ENCODE measurements at regions not wholly inside any gene's neighbourhood (a gene's known extent, or its start where the extent isn't known, plus 50 kb on each side); places are given as distances from the start of the nearest gene placed in this dataset.

GRCh38 chr6:137685798-137686375, 181.2 kb upstream of the TNFAIP3 start:
- no peak overlapping the region for H3K4me3 ChIP-seq
- ATAC-seq, result no peak
- H3K9me3 ChIP-seq, result no peaks in the 10 kb centered on the region
- no peaks in the 10 kb centered on the region for H3K36me3 ChIP-seq
- no peak for TF ChIP-seq CTCF (IDR thresholded peaks at IDR 0.05)
- H3K27ac ChIP-seq, result no peak overlapping the region
- no peaks in the 10 kb centered on the region for H3K4me1 ChIP-seq
- no peaks in the 10 kb centered on the region for H3K27me3 ChIP-seq (ENCODE audit: low read depth)
- no peak for DNase-seq
- intact Hi-C loops (cut with DNase I), result no loop called here

- Histone ChIP-seq H3K36me3 (no peaks in the 10 kb centered on the region), H3K4me3 (no peak overlapping the region), H3K4me1 (no peaks in the 10 kb centered on the region), H3K9me3 (no peaks in the 10 kb centered on the region), H3K27ac (no peak overlapping the region), H3K27me3 (ENCODE audit: low read depth) (no peaks in the 10 kb centered on the region)
- intact Hi-C loops (cut with DNase I), result no loop called here
- no peak for TF ChIP-seq CTCF (IDR thresholded peaks at IDR 0.05)
- DNase-seq, result no peak
- peak in 1 of 2 donors; percentile 24 for ATAC-seq
Measured at GRCh38 chr6:137687818-137688217, 179.2 kb upstream of the TNFAIP3 start.

- Histone ChIP-seq H3K27me3 (ENCODE audit: low read depth) (no peaks in the 10 kb centered on the region), H3K36me3 (no peaks in the 10 kb centered on the region), H3K27ac (no peak overlapping the region), H3K4me1 (no peaks in the 10 kb centered on the region), H3K4me3 (no peak overlapping the region), H3K9me3 (no peaks in the 10 kb centered on the region)
- intact Hi-C loops (cut with DNase I), result no loop called here
- no peak for DNase-seq
- peak in 1 of 2 donors; percentile 9 for ATAC-seq
- no peak for TF ChIP-seq CTCF (IDR thresholded peaks at IDR 0.05)
Measured at GRCh38 chr6:137688230-137688971, 178.7 kb upstream of the TNFAIP3 start.

DNA sequence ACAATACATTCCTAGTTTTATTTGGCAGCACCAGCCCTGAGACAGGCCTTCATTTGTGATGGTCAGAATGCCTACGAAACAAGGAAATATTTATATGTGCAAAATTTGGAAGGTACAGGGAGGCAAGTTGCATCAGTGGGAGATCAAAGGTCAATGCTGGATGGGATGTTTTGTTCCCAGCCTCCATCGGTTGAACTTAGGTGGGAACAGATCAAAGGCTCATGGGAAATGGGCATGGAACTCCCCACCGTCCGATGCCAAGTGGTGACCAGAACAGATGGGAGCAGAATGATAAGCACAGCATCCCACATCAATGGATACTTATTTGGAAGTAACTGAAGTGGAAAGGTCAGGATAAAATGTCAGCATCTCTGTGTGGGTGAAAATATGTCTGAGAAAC, 177.7 kb upstream of the TNFAIP3 start:
- Histone ChIP-seq H3K27ac (no peak overlapping the region), H3K9me3 (no peaks in the 10 kb centered on the region), H3K27me3 (ENCODE audit: low read depth) (no peaks in the 10 kb centered on the region), H3K36me3 (no peaks in the 10 kb centered on the region), H3K4me3 (no peak overlapping the region), H3K4me1 (no peaks in the 10 kb centered on the region)
- TF ChIP-seq CTCF (IDR thresholded peaks at IDR 0.05), result no peak
- intact Hi-C loops (cut with DNase I), result no loop called here
- ATAC-seq, result no peak
- DNase-seq, result no peak

GRCh38 chr6:137690034-137690433, 177.0 kb upstream of the TNFAIP3 start:
- no peaks in the 10 kb centered on the region for H3K9me3 ChIP-seq
- H3K27me3 ChIP-seq (ENCODE audit: low read depth), result no peaks in the 10 kb centered on the region
- no peak for ATAC-seq
- no peak overlapping the region for H3K4me3 ChIP-seq
- intact Hi-C loops (cut with DNase I), result no loop called here
- no peak overlapping the region for H3K27ac ChIP-seq
- no peaks in the 10 kb centered on the region for H3K36me3 ChIP-seq
- no peak for TF ChIP-seq CTCF (IDR thresholded peaks at IDR 0.05)
- no peaks in the 10 kb centered on the region for H3K4me1 ChIP-seq
- DNase-seq, result no peak
